OCI-LY3 (cell line): ENCODE measurements at regions not wholly inside any gene's neighbourhood (a gene's known extent, or its start where the extent isn't known, plus 50 kb on each side); places are given as distances from the start of the nearest gene placed in this dataset.

Experiments
- CTCF ChIP-seq: fragments of 200-600, 300-600 bp; sonication (generic); IDR thresholded peaks from 2 replicates; pipeline ENCODE4 v1.5.1; 2014; ENCODE audit warnings: antibody characterized with exemption, low read length, low read depth
- EZH2phosphoT487 ChIP-seq: fragments of 200-600 bp; shearing (Covaris generic); IDR thresholded peaks from 2 replicates; pipeline ENCODE4 v1.6.1; 2018; ENCODE audit warnings: antibody characterized with exemption, mixed run types, low read depth

- TF ChIP-seq CTCF (no peak), EZH2phosphoT487 (no peak)
Observed at GRCh38 chr2:80706951-80707350, 402.4 kb upstream of the LRRTM1 start.
